ENCODE measurements at regions not wholly inside any gene's neighbourhood (a gene's known extent, or its start where the extent isn't known, plus 50 kb on each side); places are given as distances from the start of the nearest gene placed in this dataset.

- H3K27me3 ChIP-seq: no peaks in the 10 kb centered on the region
- TF ChIP-seq POLR2AphosphoS5 (IDR thresholded peaks at IDR 0.05; ENCODE audit: insufficient read depth in 1 of 2, low read depth in 1 of 2) (no peak), CTCF (IDR thresholded peaks at IDR 0.05) (no peak), POLR2A (IDR thresholded peaks at IDR 0.05) (no peak)
- intact Hi-C loops (cut with DNase I): no loop called here
- H3K4me3 ChIP-seq: no peak overlapping the region
- peaks cover 9% of the 10 kb centered on the region for H3K4me1 ChIP-seq
- no peak overlapping the region for H3K27ac ChIP-seq
- DNase-seq (ENCODE audit: extremely low spot score in 2 of 2): no peak
- H3K36me3 ChIP-seq: no peaks in the 10 kb centered on the region
- H3K9me3 ChIP-seq: no peaks in the 10 kb centered on the region
Observed at GRCh38 chr2:200239216-200239615, 67.3 kb upstream of the SPATS2L start.

GRCh38 chr2:200242570-200242969 is 63.9 kb upstream of the SPATS2L start:
- TF ChIP-seq POLR2AphosphoS5 (IDR thresholded peaks at IDR 0.05; ENCODE audit: insufficient read depth in 1 of 2, low read depth in 1 of 2) (no peak), POLR2A (IDR thresholded peaks at IDR 0.05) (no peak), CTCF (IDR thresholded peaks at IDR 0.05) (no peak)
- peaks cover 9% of the 10 kb centered on the region for H3K4me1 ChIP-seq
- no peaks in the 10 kb centered on the region for H3K36me3 ChIP-seq
- H3K4me3 ChIP-seq: no peak overlapping the region
- no peaks in the 10 kb centered on the region for H3K9me3 ChIP-seq
- no peak overlapping the region for H3K27ac ChIP-seq
- intact Hi-C loops (cut with DNase I): no loop called here
- no peaks in the 10 kb centered on the region for H3K27me3 ChIP-seq
- no peak for DNase-seq (ENCODE audit: extremely low spot score in 2 of 2)

GRCh38 chr2:200243441-200243840 is 63.1 kb upstream of the SPATS2L start:
- H3K4me3 ChIP-seq: no peak overlapping the region
- no peaks in the 10 kb centered on the region for H3K36me3 ChIP-seq
- no peak for DNase-seq (ENCODE audit: extremely low spot score in 2 of 2)
- H3K27ac ChIP-seq: no peak overlapping the region
- intact Hi-C loops (cut with DNase I): no loop called here
- TF ChIP-seq POLR2A (IDR thresholded peaks at IDR 0.05): no peak
- TF ChIP-seq CTCF (IDR thresholded peaks at IDR 0.05): no peak
- no peak for TF ChIP-seq POLR2AphosphoS5 (IDR thresholded peaks at IDR 0.05; ENCODE audit: insufficient read depth in 1 of 2, low read depth in 1 of 2)
- no peaks in the 10 kb centered on the region for H3K9me3 ChIP-seq
- peaks cover 9% of the 10 kb centered on the region for H3K4me1 ChIP-seq
- H3K27me3 ChIP-seq: no peaks in the 10 kb centered on the region

GRCh38 chr2:200244111-200244510 is 62.4 kb upstream of the SPATS2L start:
- no peak overlapping the region for H3K27ac ChIP-seq
- no peak for TF ChIP-seq CTCF (IDR thresholded peaks at IDR 0.05)
- TF ChIP-seq POLR2A (IDR thresholded peaks at IDR 0.05): no peak
- no peak for TF ChIP-seq POLR2AphosphoS5 (IDR thresholded peaks at IDR 0.05; ENCODE audit: insufficient read depth in 1 of 2, low read depth in 1 of 2)
- H3K9me3 ChIP-seq: no peaks in the 10 kb centered on the region
- no peaks in the 10 kb centered on the region for H3K27me3 ChIP-seq
- no peak overlapping the region for H3K4me3 ChIP-seq
- no peaks in the 10 kb centered on the region for H3K36me3 ChIP-seq
- H3K4me1 ChIP-seq: peaks cover 9% of the 10 kb centered on the region
- no peak for DNase-seq (ENCODE audit: extremely low spot score in 2 of 2)
- intact Hi-C loops (cut with DNase I): no loop called here

- Histone ChIP-seq H3K9me3 (no peaks in the 10 kb centered on the region), H3K27me3 (no peaks in the 10 kb centered on the region), H3K4me1 (peaks cover 10% of the 10 kb centered on the region), H3K36me3 (no peaks in the 10 kb centered on the region), H3K4me3 (no peak overlapping the region), H3K27ac (no peak overlapping the region)
- no peak for DNase-seq (ENCODE audit: extremely low spot score in 2 of 2)
- TF ChIP-seq CTCF (IDR thresholded peaks at IDR 0.05) (no peak), POLR2AphosphoS5 (IDR thresholded peaks at IDR 0.05; ENCODE audit: insufficient read depth in 1 of 2, low read depth in 1 of 2) (no peak), POLR2A (IDR thresholded peaks at IDR 0.05) (no peak)
- intact Hi-C loops (cut with DNase I): no loop called here
Observed at GRCh38 chr2:200247494-200247893, 59.0 kb upstream of the SPATS2L start.
